ENCODE measurements at regions not wholly inside any gene's neighbourhood (a gene's known extent, or its start where the extent isn't known, plus 50 kb on each side); places are given as distances from the start of the nearest gene placed in this dataset.

DNA sequence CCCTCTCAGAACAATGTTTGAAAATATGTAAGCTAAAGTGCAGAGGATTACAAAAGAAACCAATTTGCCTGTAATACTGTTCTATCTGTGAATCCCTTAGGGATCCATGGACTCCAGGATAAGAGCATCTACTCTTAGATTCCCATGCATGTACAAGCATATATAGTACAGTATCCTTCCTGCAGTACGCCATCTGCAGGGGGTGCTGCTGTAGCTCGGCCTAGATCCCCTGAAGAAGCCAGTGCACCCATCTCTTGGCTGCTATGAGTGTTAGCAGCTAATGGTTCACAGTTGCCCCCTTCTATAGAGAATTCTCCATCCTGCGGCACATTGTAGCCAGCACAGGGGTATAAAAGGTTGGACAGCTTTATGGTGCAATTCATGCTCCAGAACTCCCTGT is 61.8 kb upstream of the SLC30A5 start:
- no peak for DNase-seq (ENCODE audit: low read depth)

DNA sequence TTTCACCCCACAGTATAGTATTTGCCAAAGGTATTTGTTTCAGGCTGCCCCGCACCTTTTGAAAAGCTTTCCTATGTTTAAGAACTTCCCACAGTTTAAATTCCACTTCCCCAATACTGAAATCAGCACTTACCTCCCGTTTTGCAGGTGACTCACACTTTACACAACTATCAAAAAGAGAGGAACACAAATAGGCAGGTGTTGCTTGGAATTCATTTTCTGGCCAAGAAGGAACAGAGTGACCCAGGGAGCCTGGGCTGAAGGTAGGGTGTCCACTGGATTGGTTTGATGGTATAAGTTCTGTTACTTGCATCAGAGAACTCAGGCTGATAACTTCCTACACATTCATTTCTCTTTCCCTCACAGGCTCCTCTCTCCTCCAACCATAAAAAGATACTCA is 60.1 kb upstream of the SLC30A5 start:
- DNase-seq (ENCODE audit: low read depth), result no peak

DNA sequence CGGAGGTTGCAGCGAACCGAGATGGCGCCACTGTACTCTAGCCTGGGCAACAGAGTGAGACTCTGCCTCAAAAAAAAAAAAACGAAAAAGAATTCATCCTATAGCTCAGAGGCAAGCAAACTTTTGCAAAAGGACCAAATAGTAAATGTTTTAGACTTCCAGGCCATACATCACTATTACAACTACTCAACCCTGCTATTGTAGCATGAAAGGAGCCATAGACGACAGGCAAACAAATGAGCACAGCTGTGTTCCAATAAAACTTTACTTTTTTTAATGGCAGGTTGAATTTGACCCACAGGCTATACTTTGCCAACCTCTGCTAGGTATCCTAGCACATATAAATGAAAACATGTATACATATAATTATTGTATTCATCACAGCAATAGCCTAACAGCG is 58.9 kb upstream of the SLC30A5 start:
- DNase-seq (ENCODE audit: low read depth), result no peak

DNA sequence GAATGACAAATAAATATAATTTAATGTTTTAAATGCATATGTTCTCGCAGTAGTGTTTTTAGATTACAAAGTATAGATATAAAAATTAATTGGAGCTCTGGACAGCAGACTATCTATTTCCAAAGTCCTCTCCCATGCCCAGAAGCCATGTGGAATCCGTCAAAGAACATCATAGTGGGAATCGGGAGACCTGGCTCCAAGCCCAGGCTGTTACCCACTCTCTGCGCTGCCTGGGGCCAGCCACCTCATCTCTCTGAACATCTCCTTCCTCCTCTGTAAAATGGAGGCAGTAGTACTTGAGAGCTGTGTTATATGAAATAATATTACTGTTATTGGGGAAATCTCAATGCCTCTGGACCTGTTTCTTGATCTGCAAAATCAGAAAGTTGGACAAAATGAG is 58.1 kb upstream of the SLC30A5 start:
- DNase-seq (ENCODE audit: low read depth), result no peak

DNA sequence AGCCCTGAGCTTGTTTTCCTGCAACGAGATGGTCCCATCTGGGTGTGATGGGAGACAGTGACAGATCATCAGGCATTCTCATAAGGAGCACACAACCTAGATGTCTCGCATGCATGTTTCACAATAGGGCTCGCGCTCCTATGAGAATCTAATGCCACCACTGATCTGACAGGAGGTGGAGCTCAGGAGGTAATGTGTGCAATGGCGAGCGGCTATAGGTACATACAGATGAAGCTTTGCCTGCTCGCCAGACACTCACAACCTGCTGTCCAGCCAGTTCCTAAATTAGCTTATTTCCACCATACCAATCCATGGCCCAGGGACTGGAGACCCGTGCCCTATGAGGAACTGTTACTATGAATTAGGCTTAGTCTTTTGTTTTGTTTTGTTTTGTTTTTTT is 55.3 kb upstream of the SLC30A5 start:
- no peak for DNase-seq (ENCODE audit: low read depth)

DNA sequence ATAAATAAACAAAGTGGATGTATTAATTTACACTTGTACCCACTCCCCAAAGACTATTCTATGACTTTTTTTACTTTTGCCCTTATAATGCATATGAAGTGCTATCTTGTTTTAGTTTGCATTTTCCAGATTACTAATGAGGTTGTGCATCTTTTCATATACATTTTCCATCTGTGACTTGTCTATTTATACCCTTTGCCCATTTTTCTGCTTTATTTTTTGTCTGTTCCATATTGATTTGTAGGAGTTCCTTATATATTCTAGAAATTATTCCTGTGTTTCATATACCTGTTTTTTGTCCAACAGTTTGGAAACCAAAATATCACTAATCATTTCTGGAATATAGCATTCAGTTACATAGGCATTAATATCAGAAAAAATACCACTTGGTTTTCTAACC is 54.0 kb upstream of the SLC30A5 start:
- DNase-seq (ENCODE audit: low read depth), result no peak

DNA sequence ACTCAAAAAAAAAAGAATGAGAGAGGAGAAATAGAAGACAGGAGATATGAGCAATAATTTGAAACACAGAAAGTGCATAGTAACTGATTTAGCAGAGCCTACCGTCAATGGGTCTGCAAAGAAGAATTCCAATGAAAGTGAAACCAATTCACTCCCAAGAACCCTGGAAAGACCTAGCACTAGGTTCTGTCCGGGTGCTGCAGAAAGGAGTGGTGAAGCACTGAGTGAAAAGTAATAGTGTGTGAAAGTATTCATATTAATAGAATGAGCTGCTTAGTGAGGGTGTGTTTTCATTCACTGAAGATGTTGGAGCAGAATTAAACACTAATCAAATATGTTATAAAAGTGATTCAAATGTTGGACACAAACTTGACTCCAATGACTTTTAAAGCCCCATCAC is 51.3 kb upstream of the SLC30A5 start:
- no peak for DNase-seq (ENCODE audit: low read depth)

DNA sequence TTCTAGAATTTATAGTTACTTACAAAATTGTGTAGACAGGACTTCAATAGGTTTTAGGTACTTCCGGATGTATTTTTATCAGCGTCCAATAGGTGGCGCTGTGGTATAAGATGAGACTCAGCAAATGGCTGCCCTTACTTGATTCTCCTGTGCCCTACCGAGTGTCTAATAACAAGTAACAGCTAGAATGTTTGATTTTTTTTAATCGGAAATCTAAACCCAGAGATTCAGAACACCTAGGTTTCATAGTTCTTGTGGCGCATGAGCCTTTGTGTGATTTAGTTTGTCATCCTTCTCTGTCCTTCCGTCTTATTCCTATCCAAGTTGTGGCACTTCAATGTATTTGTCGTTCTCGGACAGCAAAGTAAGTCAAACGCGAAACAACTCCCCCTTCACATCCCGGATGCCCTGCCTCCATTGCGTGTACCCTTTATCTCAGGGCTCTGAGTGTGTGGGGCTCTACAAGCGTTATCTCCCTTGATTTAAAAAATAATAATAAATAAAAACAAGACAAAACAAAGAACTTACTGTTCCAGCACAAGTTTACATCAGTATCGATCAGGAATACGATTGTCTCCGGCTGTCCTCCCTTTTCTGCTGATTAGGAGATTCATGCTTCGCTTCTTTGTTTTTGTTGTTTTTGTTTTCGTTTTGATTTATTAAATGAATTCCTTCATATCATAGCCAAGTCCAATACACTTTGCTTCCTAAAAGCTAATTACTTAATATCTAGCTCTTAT is 50.7 kb upstream of the SLC30A5 start:
- DNase-seq (ENCODE audit: low read depth), result peak; percentile 54

DNA sequence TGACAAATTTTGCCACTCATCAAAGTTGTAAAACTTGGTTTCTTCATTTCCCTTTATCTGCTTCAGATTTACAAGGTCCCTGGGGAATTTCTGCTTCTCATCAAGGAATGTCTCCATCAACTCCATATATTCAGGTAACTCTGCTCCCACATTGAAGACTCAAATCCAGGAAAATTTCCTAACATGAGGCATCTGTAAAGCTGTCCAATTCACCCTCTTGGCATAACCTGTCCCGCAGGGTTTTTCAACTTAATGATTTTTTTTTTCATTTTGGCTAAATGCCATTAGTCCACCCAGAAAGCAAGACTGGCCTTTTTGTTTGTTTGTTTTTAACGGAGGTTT is 50.2 kb upstream of the SLC30A5 start:
- DNase-seq (ENCODE audit: low read depth), result no peak

All from stimulated activated CD8-positive, alpha-beta memory T cell treated with anti-CD3 and anti-CD28 coated beads, Interleukin-4, amount 100 ng/mL, for 24 hours (primary cell).